Renal cortical epithelial cell (primary cell): ENCODE measurements at regions not wholly inside any gene's neighbourhood (a gene's known extent, or its start where the extent isn't known, plus 50 kb on each side); places are given as distances from the start of the nearest gene placed in this dataset.
A peak's percentile ranks its signal among the peaks of the same experiment; 100 is the strongest.
"Not testable (repeated sequence)": the region's sequence is repeated elsewhere in the genome, so short reads cannot be mapped to it uniquely, and the experiment has no call there.

Experiments
- DNase-seq: peaks from one replicate; pipeline ENCODE4 v3.0.0-alpha.2; 2011; ENCODE audit warnings: low read depth

DNA sequence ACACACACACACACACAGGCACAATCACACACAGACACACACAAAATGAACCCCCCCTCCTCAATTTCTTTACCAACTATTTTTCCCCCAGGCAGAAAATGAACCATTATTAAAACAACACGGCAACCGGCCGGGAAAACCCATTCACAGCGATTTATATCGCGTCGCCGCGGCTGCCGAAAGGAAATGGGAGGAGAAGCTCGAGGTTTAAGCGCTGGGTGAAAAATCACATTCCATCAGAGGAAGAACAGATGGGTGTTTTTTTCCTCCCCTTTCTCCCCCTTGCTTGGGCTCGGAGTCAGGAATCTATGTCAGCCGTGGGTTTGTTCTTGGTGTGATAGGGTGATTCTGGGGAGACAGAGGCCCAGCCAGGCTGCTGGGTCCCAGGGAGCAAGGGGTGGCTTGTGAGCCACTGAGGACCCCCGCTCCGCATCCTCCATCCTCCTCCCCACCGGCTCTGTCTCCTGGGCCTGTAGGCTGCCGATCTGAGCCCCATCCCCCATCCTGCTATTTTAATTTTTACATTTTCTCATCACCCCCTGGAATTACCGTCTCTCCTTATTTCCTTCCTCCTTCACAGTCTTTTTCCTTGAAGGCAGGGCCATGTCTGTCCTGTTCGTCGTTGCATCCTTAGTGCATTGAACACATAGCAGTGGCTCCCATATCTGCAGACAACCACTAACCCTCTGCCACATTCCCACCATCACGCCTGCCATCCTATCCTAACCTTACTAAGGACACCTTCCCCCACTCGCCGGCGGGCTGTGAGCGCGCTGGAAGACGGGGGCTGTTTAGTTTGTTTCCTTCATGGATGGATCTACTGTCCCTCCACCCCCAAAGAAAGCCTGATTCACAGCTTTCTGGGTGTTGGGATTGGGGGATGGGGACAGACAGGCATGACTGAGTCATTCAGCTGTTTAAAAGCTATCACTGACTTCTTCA, 137.7 kb downstream of the CRLF3 start:
- DNase-seq, result not testable (repeated sequence)

DNA sequence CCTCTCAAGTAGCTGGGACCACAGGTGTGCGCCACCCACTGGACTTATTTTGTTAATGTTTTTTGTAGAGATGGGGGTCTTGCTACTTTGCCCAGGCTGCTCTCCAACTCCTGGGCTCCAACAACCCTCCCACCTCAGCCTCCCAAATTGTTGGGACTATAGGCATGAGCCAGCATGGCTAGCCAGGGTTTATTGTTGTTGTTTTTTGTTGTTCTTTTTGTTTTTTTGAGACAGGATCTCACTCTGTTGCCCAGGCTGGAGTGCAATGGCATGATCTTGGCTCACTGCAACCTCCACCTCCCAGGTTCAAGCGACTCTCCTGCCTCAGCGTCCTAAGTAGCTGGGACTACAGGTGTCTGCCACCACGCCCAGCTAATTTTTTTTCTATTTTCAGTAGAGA, 142.2 kb downstream of the CRLF3 start:
- not testable (repeated sequence) for DNase-seq

DNA sequence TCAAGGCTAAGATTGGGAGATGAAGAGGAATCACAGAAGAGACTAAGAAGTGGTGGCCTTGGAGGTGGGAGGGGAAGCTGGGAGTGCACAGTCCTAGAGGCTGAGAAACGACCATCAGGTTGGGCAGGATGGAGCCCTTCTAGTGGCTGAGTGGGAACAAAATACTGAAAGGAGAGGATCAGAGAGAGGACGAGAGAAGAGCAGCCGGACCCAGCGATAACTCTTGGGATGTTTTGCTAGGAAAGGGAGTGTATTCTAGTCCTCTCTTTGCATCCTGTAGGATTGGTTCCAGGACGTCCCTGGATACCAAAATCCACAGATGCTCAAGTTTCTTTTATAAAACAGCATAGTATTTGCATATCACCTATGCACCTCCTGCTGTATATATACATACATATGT, 143.8 kb downstream of the CRLF3 start:
- DNase-seq, result not testable (repeated sequence)

DNA sequence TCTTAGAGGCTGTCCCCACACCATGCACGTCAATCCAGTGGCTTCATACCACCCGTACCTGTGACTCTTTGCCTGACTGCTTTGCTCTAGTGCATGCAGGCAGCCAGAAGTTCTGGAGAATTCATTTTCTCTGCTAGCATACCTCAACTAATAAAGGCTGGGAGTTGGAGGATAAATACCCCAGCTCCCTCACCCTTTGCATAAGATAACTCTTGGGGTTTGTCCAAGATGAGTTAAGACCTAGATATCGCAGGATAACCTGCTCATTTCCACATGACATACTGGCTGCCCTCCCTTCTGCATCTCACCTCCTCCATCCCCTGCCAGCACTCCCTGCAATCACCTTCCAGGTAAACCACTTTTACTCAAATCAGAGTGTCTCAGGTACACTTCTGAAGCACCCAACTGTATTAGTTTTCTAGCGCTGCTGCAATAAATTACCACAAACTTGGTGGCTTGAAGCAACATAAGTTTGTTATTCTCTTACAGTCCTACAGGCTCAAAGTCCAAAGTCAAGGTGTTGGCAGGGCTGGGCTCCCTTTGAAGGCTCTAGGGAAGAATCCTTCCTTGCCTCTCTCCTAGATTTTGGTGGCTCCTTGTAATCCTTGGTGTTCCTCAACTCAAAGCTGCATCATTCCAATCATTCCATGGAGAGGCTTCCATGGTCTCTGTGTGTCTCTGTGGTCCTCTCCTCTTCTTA, 146.8 kb downstream of the CRLF3 start:
- no peak for DNase-seq

DNA sequence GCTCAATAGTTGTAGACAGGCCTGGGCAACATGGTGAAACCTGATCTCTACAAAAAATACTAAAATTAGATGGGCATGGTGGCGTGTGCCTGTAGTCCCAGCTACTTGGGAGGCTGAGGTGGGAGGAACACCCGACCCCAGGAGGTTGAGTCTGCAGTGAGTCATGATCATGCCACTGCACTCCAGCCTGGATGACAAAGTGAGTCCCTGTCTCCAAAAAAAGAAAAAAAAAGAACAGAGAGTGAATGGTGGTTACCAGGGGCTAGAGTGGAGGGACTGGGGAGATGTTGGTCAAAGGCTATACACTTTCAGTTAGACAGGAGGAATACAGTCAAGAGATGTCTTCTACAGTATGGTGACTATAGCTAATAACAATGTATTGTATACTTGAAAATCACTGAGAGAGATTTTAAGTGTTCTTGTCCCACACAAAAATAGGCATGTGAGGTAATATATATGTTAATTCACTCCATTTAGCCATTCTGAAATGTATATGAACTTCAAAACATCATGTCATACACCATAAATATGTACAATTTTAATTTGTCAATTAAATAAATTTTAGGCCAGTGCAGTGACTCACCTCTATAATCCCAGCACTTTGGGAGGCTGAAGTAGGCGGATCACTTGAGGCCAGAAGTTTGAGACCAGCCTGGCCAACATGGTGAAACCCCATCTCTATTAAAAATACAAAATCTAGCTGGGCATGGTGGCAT, 148.6 kb downstream of the CRLF3 start:
- not testable (repeated sequence) for DNase-seq

DNA sequence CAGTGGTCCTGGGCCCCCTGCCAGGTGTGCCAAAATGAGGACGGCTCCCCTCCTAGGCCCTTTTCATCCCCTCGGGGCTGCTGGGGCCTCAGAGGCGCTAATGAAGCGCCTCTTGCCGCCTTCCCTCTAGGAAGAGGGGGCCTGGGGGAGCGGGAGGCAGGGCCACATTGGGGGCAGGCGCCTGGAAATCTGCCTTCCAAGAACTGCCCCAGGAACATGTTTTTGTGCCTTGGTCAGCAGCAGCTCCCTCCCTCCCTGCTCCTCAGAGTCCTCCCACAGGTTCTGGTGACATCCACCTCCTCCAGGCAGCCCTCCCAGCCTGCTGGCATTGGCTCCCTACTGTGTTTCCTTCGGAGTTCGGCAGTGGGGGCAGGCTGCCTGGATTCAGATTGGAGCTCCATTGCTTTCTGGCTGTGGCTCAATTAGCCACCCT, 155.3 kb downstream of the CRLF3 start:
- not testable (repeated sequence) for DNase-seq

DNA sequence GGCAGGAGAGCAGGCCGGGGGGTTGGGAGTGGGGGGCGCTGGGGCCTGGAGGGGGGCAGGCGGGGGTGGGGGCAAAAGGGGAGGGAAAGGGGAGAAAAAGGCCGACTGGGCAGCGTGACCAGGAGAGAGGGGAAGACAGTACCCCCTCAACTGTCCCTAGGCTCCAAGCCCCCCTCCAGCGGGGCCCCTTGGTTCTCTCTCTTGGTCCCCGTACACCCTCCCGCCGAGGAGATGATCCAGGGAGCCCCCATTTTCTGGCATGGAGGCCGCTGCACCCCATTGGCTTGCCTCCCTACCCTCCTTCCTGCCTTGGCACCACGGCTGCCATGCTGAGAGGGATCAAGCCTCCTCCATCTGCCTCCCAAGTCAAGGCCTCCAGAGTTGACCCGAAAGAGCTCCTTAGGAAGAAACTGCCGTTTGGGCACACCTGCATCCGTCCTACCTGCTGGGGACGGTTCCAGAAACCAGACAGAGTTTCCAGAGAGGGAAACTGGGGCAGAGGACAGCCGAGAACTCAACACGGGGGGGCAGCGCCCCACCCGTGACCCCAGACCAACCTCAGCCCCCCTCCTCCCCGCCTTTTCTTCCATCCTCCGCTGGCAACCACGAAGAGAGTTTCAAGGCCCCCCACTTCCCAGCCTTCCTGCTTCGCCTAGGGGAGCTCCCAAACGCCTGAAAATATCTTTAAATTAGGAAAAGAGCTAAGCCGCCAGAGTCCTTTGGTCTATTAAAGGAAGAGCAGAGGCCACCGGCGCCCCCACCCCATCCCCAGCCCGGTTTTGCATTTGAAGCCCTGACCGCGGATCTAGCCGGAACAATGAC, 155.9 kb downstream of the CRLF3 start:
- not testable (repeated sequence) for DNase-seq

DNA sequence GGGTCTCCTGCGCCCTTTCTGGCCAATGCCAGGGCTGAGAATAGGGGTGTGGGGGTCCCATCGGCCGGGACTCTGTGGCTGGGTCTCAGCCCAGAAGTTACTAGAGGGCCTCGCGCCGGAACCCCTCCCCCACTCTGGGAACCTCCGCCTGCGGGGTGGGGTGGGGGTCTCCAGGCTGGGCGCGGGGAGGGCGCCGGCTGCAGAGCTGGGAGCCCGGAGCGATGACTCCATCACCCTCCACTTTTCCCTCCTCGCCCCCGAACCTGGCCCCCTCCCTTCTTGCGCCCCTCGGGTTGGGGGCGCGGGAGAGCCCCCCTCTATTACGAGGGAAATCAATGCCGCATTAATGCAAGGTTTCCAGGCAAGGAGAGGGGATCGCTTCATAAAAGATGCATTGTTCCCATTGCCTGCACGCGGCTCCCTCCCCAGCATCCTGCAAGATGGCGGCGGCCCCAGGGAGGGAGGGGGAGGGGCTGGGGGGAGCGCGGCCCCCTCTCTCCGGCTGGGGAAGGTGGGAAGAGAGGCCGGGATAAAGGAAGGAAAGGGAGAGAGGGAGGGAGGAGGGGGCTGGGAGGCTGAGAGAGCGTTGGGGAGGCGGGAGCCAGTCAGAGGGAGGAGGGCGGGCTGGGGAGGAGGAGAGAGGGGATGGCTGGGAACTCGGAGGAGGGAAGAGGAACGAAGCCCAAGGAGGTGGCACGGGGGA, 156.7 kb downstream of the CRLF3 start:
- DNase-seq, result peak; percentile 45

DNA sequence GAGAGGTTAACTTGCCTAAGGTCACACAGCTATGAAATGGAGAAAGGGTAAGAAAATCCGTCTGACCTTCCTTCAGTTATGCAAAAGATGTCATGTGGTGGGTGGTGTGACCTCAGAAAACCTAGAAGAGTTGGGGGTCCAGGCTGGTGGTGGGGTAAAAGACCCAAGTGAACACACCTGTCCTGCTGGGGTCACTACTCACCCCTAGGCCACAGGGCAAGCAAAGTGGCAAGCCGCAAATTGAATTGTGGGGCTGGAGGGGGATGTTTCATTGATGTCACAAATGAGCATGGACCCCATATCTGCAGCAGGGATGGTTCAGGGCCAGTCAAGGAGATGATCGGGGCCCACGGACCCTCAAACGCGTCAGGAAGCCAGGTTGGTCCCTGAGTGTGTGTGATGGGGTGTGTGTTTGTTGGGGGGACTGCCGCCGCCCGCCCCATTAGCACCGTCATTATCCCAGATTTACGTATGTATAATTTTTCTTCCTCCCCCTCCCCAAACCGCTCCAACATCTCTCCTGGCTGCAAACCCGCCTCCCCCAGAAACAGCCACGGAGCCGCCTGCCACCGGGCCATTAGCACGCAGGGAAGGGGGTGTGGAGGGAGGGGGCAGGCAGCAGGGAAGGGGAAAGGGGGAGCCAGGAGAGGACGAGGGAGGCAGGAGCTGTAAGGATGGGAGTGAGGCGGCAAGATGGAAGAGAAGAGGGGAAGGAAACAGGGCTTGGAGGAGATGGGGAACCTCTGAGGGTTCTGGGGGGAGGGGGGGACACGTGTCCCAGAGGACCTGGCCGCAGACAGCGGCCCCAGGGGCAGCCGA, 157.4 kb downstream of the CRLF3 start:
- not testable (repeated sequence) for DNase-seq

DNA sequence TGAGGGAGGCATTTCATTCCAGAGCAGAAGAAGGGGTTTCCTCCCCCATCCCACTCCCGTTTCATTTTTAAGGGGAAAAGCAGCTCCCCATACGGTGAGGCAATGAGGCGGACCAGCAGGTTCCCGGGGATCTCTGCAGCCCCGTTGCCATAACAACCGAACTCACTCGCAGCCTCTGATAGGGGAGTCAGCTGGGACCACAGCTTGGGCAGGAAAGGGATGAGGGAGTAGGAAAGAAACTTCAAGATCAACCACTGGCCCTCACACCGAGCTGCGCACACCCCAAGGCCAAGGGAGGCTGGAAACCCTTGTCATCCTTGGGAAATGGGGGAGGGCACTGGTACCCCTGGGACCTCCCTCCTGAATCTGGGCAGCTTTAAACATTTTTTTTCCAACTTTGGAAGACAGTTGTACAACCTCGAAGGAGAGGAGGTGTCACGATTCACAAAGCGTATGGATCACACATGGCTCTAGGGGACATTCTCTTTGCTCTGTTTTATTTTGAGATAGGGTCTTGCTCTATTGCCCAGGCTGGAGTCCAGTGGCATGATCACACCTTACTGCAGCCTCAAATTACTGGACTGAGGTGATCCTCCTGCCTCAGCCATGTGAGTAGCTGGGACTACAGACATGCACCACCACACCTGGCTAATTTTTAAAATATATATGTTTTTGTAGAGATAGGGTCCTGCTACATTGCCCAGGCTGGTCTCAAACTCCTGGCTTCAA, 160.6 kb downstream of the CRLF3 start:
- not testable (repeated sequence) for DNase-seq

DNA sequence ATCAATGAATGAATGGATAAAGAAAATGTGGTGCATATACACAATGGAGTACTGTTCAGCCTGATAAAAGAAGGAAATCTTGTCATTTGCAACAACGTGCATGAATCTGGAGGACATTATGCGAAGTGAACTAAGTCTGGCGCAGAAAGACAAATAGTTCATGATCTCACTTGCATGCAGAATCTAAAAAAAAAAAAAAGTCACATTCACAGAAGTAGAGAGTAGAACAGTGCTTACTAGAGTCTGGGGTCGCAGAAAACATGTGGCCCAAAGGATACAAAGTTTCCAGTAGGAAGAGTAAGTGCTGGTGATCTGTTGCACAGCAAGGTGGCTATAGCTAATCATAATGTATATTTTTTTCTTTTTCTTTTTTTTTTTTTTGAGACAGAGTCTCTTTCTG, 167.3 kb downstream of the CRLF3 start:
- not testable (repeated sequence) for DNase-seq

DNA sequence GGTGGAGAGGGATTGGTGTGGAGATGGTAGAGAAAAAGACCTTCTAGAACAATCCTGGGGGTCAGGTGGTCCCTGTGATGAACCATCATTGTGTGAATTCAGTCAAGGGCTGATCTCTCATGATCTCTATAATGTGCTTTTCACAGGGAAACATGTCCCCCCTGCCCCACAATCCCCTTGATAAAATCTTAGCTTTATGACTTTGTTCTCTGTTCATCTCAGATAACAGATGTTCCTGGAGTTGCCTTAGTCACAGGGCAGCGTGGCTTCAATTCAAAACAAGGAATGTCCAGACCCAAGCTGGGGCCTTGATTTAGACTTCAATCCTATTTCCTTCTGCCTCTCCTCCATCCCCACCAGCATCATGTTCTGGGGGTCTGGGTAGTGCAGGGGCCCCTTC, 171.5 kb downstream of the CRLF3 start:
- not testable (repeated sequence) for DNase-seq

DNA sequence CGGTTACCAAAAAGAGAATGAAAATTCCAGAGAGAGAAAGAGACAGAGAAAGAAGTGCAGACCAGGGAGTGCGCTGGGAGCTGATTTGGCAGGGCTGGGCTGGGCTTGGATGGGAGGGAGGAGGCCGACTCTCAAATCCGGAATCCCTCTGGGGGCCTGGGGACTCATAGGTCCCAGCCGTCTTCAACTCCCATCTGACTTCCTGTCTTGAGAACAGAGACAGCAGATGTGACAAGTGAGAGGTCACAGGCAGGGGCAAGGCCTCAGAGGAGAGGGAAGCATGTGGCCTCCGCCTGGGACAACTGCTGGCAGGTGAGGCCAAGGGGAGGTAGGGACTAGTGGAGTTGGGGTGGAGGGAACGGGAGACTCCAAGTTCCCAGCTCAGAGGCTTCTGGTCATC, 172.9 kb downstream of the GOSR1 start:
- DNase-seq, result not testable (repeated sequence)

DNA sequence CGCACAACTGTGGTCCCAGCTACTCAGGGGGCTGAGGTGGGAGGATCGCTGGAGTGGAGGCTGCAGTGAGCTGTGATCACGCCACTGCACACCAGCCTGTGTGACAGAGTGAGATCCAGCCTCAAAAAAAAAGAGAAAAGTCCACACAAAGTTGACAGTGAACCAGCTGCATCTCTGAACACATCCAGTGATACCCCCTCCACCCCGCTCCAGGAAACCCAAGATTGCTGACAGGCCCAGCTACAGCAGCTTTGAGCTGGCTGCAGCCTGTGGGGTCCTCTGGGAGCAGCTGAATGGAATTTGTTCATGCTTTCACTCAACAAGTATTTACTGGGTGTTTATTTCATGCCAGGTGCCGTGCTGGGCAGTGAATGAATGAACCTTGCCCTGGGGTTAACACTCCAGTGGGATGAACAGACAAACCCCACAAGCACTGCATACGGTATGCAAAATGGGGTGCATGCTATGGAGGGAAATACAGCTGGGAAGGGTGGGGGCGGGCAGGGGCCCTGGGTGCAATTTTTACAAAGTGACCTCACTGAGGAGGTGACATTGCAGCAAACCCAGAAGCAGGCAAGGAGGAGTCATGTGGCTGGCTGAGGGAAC, 170.9 kb downstream of the GOSR1 start:
- not testable (repeated sequence) for DNase-seq

DNA sequence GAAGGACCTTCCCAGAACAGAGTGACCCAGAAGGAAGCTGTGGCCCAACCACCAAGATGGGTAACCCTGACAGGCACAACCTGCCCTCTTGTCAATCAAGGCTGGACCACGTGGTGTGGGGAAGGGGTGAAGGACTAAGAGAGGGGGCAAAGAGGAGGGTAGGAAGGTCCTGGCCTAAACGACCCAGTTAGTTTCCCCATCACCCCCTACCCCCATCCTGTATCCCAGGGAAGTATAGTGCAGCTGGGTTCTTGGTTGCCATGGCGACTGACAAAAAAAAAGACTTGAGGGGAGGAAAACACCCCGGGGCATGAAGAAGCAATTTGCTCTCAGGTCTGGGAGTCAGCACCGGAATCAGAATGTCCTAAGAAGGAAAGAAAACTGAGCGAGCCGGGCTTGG, 168.7 kb downstream of the GOSR1 start:
- not testable (repeated sequence) for DNase-seq

DNA sequence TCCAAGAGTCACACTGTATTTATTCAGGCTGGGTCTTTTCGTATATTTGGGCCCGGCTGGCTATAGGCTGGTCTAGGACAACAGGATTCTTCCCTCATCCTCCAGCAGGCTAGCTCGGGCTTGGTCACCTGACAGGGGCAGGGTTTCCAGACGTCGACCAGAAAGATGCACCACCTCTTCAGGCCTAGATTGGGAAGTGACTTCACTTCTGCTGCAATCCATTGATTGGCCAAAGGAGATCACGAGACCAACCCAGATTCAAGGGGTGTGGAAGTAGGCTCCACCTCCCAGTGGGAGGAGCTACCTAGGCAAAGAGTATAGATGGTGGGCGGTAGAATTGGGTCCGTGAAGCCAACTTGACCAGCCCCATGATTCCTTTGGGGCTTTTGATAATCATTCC, 167.5 kb downstream of the GOSR1 start:
- not testable (repeated sequence) for DNase-seq

DNA sequence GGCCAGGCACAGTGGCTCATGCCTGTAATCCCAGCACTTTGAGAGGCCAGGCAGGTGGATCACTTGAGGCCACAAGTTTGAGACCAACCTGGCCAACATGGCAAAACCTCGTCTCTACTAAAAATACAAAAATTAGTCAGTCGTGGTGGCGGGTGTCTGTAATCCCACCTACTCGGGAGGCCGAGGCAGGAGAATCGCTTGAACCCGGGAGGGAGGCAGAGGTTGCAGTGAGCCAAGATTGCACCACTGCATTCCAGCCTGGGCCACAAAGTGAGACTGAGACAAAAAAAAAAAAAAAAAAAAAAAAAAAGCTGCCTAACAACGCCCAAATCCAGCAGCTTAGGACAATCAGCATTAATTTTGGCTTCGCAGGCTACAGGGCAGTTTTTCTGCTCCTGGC, 167.1 kb downstream of the GOSR1 start:
- not testable (repeated sequence) for DNase-seq

DNA sequence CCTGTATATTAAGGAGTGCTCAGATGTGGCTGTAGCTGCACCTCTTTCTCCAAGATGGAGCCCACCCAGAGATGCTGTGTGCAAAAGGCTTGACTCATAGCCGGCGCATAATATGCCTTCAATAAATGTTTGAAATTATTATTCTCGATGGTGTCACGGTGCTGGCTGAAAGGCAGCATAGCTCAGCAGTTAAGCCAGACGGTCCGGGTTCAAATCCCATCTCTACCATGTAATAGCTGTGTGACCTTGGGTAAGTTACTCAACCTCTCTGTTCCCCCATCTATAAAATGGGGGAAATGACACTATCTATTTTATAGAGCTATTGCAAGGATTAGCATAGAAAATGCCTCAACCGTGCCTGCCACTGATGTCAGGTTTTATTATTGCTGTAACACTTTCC, 164.2 kb downstream of the GOSR1 start:
- DNase-seq, result not testable (repeated sequence)

DNA sequence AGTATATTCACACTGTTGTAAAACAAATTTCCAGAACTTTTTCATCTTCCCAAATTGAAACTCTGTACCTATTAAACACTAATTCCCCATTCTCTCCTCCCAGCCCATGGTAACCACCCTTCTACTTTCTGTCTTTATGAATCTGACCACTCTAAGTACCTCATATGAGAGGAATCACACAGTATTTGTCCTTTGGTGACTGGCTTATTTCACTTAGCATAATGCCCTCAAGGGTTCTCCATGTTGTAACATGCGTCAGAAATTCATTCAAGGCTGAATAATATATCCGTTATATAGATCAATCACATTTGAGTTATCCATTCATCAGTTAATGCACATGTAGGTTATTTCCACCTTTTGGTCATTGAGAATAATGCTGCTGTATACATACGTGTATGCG, 162.2 kb downstream of the GOSR1 start:
- not testable (repeated sequence) for DNase-seq
